ENCODE measurements at regions not wholly inside any gene's neighbourhood (a gene's known extent, or its start where the extent isn't known, plus 50 kb on each side); places are given as distances from the start of the nearest gene placed in this dataset.

DNA sequence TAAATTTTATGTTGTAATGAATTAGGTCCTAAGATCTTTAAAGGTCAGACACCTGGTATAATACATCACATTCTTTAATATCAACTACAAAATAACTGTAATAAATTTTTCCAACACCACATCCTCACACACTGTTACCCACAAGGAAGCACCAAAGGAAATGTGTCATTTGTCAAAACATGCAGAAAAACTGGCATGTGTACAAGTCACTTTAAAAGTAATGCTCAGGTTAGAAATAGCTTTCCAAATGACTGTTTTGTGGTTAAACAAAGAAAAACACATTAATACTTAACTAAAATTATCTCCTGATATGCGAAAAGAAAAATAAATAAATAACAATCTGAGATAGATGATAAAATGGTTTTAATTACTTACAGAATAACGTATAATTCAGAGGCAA lies 74.7 kb downstream of the MZT1 start (continued):
- TF ChIP-seq ZNF576 (CRISPR knock-in tag; IDR thresholded peaks at IDR 0.05) = no peak
- TF ChIP-seq KDM5B (CRISPR knock-in tag; IDR thresholded peaks at IDR 0.05; ENCODE audit: borderline replicate concordance) = no peak
- no peak for TF ChIP-seq CBX2 (IDR thresholded peaks at IDR 0.05; ENCODE audit: low read depth, low read length)
- no peak for TF ChIP-seq CBX2 (CRISPR knock-in tag; IDR thresholded peaks at IDR 0.05; ENCODE audit: low read depth)
- TF ChIP-seq SRF (IDR thresholded peaks at IDR 0.05; ENCODE audit: low read depth, low read length) = no peak
- TF ChIP-seq, protein P1, sequence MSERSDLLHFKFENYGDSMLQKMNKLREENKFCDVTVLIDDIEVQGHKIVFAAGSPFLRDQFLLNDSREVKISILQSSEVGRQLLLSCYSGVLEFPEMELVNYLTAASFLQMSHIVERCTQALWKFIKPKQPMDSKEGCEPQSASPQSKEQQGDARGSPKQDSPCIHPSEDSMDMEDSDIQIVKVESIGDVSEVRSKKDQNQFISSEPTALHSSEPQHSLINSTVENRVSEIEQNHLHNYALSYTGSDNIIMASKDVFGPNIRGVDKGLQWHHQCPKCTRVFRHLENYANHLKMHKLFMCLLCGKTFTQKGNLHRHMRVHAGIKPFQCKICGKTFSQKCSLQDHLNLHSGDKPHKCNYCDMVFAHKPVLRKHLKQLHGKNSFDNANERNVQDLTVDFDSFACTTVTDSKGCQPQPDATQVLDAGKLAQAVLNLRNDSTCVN (CRISPR knock-in tag; IDR thresholded peaks at IDR 0.05; ENCODE audit: borderline replicate concordance) = no peak
- no peak for TF ChIP-seq ZNF281 (CRISPR knock-in tag; IDR thresholded peaks at IDR 0.05; ENCODE audit: borderline replicate concordance)
- TF ChIP-seq DNMT3B (CRISPR knock-in tag; conservative IDR thresholded peaks at IDR 0.05) = no peak
- no peak for TF ChIP-seq ZNF33A (CRISPR knock-in tag; IDR thresholded peaks at IDR 0.05; ENCODE audit: borderline replicate concordance)
- no peak for TF ChIP-seq ZNF569 (CRISPR knock-in tag; IDR thresholded peaks at IDR 0.05; ENCODE audit: borderline replicate concordance)
- no peak for TF ChIP-seq GFI1 (CRISPR knock-in tag; IDR thresholded peaks at IDR 0.05; ENCODE audit: borderline replicate concordance)
